GM18873 (cell line): ENCODE measurements at regions not wholly inside any gene's neighbourhood (a gene's known extent, or its start where the extent isn't known, plus 50 kb on each side); places are given as distances from the start of the nearest gene placed in this dataset.

Source experiments
- ATAC-seq: cut with Tn5 transposase; IDR thresholded peaks from one replicate; pipeline ENCODE4 v1.9.1; 2021; ENCODE audit warnings: mild to moderate bottlenecking, moderate library complexity, moderate number of reproducible peaks; ENCODE audit not compliant: unreplicated experiment, low FRiP score

DNA sequence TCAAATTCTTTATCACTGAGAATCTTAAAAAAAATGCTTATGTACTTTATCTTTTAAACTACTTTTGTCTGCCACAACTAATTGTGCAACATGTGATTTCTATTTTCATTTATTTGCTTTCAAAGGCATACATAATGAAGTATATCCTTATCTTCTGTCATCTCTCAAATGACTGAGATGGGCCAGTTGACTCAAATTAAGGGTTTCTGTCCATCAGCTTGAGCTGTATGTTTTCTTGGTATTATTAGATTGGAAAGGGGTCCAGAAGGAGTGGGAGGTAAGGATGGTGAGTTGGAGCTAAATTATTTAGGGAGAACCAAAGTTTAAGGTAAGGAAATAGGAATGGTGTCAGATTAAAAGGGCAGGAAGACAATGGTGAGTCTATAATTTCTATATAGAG lies 408.4 kb upstream of the SEL1L start:
- ATAC-seq = no peak

GRCh38 chr14:81946375-81946774 lies 412.7 kb upstream of the SEL1L start:
- no peak for ATAC-seq

GRCh38 chr14:81946834-81947798 lies 413.5 kb upstream of the SEL1L start:
- ATAC-seq = no peak

GRCh38 chr14:81952917-81953316 lies 419.3 kb upstream of the SEL1L start:
- ATAC-seq = no peak

GRCh38 chr14:81953419-81953818 lies 419.8 kb upstream of the SEL1L start:
- ATAC-seq = no peak

DNA sequence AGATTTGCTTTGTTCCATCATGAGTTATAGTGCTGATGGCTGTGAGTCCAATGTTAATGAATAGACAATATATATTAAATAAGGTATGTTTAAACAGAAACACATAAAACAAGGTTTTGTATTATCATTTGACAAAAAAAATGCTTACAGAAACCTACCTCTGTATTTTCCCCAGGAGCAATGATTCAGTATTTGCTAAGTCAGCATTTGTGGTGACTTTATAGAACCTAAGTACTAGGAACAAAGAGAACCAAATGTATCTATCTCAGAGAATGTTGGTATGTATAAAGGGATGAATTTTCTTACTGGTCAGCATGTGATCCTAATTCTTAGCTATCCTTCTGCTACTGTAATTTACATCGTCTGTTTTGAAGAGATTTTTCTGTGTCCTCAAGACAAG lies 421.5 kb upstream of the SEL1L start:
- ATAC-seq = no peak

DNA sequence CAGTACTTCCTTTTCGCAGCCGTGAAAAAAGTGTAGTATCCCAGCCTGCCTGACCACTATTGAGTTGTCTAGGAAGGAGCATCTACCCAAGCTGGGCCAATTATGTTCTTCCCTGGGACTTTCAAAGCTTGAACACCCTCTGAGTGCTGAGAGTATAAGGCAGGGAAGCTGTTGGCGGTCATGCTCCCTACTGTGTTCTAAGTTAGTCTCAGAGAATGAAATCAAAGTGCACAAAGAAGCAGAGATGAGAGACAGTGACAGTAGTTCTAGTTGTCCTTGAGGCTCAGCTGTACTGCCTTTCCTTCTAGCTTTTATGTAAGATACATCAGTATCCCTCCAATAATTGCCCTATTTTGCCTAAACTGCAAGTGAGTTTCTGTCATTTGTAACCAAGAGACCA lies 427.1 kb upstream of the SEL1L start:
- ATAC-seq = no peak

GRCh38 chr14:81963846-81964245 lies 430.2 kb upstream of the SEL1L start:
- ATAC-seq = no peak

GRCh38 chr14:81970307-81970706 lies 436.7 kb upstream of the SEL1L start:
- ATAC-seq = no peak

DNA sequence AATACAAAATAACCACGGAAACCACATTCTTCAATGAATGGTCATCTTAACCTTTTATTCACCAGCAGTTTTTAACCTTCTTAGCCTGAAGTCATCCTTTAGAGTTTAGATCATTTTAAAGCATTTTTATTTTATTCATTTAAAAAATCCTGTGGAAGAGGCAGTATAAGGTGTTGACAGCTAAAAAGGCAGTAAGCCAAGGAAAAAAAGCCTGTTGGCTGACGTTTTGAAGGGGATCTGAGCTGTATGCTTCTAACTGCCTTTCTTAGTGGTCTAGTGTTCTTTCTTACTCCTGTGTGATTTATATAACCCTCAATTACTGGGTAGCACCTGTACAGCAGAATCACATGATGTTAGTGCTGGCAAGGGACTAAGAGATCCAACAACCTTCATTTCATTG lies 438.3 kb upstream of the SEL1L start:
- no peak for ATAC-seq

GRCh38 chr14:81972601-81973000 lies 438.9 kb upstream of the SEL1L start:
- no peak for ATAC-seq

DNA sequence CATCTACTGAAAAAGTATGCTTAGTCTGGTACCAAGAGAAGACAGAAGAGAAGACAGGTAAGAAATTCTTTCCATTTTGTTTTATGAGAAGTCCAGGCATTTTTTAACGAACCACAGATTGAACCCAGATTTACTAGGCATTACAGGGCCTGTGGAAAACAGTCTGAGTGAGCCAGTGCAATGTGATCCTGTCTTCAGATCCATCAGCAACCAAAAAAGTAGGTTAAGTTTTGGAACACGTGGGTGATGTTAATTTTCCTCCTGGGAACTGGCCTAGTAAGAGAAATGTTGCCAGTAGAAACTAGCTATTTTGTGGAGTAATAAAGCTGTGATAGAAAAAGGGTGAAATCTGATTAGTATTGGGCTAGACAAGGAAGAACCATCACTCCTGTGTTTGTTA lies 440.9 kb upstream of the SEL1L start:
- no peak for ATAC-seq

DNA sequence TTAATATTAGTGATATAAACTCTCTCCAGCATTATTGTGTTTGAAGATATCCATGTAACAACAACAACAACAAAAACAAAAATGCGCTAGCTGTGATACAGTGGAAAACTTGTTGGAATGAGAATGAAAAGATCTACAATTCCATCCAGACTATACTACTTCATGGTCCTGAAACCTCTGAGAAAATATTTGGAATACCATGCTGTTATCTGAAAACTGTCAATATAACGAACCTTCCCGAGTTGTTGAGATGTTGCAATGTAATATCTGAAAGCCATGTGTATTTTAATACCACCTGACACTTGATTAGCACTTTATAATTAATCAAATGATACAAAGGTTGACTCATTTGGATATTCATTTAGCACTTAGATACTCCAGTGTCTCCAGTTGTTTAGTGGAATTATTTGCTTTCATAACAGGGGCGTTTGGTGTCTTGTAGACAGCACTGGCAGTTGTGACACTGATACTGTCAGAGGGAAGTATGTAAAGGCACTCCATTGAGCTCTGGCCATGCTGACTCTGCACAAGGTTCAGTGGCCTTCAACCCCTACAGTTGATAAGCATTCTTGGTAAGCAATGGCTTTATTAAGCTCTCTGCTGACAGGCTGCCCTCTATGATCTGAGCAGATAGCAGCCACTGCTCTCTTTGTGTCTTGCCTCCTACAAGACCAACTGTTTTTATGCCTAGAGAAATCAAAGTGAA lies 447.1 kb upstream of the SEL1L start:
- ATAC-seq = no peak

- ATAC-seq = no peak
These were observed 447.6 kb upstream of the SEL1L start for GRCh38 chr14:81981307-81981675.

- no peak for ATAC-seq
These were observed 448.4 kb upstream of the SEL1L start for GRCh38 chr14:81982046-81982445.

- no peak for ATAC-seq
These were observed 452.4 kb upstream of the SEL1L start for GRCh38 chr14:81986005-81986404.

DNA sequence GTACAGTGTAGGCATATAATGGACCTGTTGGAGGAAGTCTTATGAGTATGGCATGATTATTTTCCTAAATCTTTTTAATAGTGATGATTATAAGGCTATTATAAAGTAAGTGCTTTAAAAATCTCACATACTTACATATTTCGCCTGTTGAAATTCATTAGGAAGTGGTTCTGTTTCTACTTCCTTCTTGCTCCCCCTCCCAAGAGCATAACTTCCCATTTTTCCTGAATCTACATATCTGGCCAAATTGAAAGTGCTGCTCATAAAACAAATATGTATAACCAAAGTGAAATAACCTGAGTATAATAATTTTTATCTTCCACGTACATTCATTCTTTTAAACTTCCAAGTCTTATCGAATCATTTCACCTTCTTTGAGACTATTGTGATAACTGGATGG lies 455.6 kb upstream of the SEL1L start:
- ATAC-seq = no peak

- ATAC-seq = peak; percentile 52
These were observed 456.7 kb upstream of the SEL1L start for GRCh38 chr14:81990312-81990761.

- no peak for ATAC-seq
These were observed 458.3 kb upstream of the SEL1L start for GRCh38 chr14:81991998-81992397.

DNA sequence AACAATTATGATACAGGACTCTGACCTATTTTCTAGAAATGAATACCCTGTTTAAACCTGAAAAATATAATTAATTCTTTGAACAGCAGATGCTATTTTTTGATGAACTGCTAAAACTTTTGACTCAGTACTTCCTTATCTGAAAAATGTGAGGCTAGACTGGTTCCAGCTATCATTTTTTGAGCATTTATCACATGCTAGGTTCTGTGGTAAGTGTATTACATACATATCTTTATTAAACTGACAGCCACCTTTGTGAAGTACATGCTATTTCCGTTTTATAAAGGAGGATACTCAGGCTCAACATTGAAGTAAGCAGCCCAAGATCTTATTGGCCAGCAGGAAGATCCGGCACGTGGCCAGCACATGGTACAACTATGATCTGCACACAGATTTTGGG lies 459.8 kb upstream of the SEL1L start:
- ATAC-seq = no peak

DNA sequence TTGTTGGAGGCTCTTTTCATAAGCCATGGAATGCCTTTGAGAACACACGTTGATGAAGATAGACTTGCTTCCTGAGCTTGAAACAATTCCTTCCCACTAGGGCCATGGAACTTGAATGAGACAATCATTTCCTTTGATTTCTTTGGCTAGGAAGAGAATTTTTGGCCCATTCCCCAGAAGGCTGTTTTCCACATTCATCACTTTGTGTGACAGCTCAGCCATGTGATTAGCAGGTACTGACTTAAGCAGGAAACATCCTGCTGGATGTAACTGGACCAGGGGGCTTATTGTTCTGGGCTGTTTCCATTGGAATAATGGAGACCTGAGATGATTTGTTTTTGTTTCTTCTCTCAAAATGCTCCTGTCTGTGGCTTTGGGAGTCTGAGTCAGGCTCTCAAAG lies 469.8 kb upstream of the SEL1L start:
- ATAC-seq = no peak

DNA sequence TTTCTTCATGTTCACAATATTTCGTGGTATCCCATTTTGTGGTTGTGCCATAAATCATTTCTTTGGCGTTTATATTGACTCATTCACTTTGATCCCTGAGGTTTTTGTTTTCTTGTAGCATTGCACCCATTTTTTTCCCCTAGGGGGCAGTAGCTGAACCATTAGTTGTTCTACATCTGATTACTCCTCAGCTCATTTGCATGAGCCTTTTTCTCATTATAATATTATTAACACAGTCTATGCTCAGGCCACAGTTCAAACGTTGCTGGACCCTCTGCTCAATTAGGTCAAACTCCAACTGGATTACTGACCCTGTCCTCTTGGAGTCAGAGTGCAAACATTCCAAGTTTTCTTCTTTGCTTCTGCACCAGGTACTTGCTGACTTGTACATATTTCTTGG lies 475.4 kb upstream of the SEL1L start:
- ATAC-seq = no peak
